HG03097 (cell line): ENCODE measurements at regions not wholly inside any gene's neighbourhood (a gene's known extent, or its start where the extent isn't known, plus 50 kb on each side); places are given as distances from the start of the nearest gene placed in this dataset.

Source experiments
- ATAC-seq: cut with Tn5 transposase; IDR thresholded peaks from one replicate; pipeline ENCODE4 v1.9.1; 2021; ENCODE audit not compliant: unreplicated experiment, low FRiP score

- no peak for ATAC-seq
These were observed 1676.4 kb upstream of the SLC39A10 start for GRCh38 chr2:193980599-193980998.

DNA sequence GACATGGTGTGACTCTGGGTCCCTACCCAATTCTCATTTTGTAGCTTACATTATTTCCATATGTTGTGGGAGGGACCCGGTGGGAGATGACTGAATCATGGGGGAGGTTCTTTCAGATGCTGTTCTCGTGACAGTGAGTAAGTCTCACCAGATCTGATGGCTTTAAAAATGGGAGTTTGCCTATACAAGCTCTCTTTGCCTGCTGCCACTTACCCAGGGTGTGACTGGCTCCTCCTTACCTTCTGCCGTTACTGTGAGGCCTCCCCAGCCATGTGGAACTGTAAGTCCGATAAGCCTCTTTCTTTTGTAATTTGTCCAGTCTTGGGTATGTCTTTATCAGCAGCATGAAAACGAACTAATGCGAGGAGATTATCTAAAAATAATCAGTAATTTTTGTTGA, 1683.2 kb upstream of the SLC39A10 start:
- ATAC-seq, result no peak

DNA sequence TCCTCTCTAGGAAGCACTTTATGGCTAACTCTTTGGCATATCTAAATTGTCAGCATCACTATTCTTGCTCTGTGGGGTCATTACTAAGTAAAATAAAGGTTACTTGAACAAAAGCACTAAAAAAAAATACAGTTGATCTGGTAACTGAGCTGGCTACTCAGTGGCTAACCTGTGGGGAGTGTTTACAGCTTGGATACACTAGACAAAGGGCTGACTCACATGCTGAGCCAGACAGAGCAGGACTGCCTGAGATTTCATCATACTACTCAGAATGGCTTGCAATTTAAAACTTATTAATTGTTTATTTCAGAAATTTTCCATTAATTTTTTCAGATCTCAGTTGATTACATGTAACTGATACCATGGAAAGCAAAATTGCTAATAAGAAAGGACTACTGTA, 1690.4 kb upstream of the SLC39A10 start:
- ATAC-seq, result no peak

DNA sequence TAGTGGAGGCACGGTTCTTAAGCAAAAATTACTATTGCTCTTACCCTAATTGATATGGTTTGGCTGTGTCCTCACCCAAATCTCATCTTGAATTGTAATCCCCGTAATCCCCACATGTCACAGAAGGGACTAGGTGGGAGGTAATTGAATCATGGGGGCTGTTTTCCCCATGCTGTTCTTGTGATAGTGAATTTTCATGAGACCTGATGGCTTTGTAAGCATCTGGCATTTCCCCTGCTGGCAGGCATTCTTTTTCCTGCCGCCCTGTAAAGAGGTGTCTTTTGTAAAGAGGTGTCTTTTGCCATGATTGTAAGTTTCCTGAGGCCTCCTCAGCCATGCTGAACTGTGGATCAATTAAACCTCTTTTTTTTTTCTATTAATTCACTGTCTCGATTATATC, 1691.8 kb upstream of the SLC39A10 start:
- no peak for ATAC-seq

- no peak for ATAC-seq
These were observed 1693.4 kb upstream of the SLC39A10 start for GRCh38 chr2:193963472-193964119.

- no peak for ATAC-seq
These were observed 1710.2 kb upstream of the SLC39A10 start for GRCh38 chr2:193946806-193947205.

DNA sequence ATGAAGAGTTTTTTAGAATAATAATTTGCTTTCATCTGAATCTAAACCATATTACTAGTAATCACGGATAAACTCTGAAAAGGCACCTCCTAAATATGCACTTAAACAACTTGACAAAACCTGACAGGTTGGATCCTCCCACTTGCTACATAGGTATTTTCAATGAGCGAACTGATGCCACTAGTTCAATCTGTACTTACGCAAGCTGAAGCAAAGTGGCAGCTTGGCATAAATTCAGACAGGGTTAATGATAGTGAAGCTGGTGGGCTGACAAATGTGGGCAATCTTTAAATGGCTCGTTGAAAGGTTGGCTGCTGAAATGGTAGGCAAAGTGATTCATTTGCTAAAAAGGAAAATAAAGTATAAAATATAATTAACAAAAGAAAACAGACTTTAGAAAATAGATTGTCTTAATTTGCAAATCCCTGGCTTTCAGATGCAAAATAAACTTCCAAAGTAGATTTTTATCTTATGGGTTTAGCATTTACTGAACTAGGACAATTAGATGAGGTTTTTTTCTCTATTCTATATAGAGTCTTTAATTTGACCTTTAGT, 1713.5 kb upstream of the SLC39A10 start:
- ATAC-seq, result no peak

GRCh38 chr2:193935114-193935513, 1721.9 kb upstream of the SLC39A10 start:
- no peak for ATAC-seq

DNA sequence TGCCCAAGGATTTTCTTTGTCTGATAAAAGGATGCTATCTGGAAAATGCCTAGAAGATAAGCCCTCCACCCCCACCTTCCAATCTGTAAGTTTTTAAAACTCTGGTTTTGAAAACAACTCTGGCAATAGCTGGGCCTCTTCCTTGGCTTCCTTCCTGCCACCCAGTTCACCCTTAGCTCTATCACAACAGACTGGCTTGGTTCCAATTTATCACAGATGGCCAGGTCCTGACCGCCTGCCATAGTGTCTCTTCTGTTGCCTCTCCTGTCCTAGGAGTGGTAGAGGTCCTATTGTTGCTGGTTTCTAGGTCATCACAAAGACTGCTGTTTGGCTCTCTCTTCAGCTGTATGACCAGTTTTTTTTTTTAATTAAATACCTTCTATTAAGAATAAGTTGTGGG, 1727.9 kb upstream of the SLC39A10 start:
- ATAC-seq, result no peak

GRCh38 chr2:193907561-193907960, 1712.8 kb upstream of the TMEFF2 start:
- ATAC-seq, result no peak

- ATAC-seq, result no peak
These were observed 1705.6 kb upstream of the TMEFF2 start for GRCh38 chr2:193900292-193900691.

GRCh38 chr2:193895226-193895625, 1700.5 kb upstream of the TMEFF2 start:
- no peak for ATAC-seq

- no peak for ATAC-seq
These were observed 1699.3 kb upstream of the TMEFF2 start for GRCh38 chr2:193894081-193894480.

DNA sequence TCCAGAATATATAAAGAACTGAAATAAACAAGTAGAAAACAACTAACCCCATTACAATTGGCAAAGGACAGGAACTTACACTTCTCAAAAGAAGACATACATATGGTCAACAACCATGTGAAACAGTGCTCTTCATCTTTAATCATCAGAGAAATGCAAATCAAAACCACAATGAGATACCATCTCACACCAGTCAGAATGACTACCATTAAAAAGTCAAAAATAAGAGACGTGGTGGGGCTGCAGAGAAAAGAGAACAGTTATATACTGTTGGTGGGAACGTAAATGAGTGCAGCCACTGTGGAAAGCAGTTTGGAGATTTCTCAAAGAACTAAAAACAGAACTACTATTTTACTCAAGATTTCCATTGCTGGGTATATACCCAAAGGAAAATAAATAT, 1696.3 kb upstream of the TMEFF2 start:
- peak; percentile 47 for ATAC-seq

DNA sequence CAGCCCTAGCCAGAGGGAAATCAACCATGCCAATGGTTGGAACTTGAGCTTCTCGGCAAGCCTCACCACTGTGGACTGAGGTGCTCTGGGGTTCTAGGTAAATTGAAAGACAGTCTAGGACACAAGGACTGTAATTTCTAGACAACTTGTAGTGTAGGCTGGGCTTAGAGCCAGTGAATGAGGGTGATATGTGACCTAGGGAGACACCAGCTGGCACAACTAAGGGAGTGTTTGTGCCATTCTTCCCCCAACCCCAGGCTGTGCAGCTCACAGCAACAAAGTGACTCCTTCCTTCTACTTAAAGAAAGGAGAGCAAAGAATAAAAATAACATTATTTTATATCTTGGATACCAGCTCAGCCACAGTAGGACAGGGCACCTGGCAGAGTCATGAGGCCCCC, 1690.7 kb upstream of the TMEFF2 start:
- ATAC-seq, result no peak

- no peak for ATAC-seq
These were observed 1689.1 kb upstream of the TMEFF2 start for GRCh38 chr2:193883820-193884219.

DNA sequence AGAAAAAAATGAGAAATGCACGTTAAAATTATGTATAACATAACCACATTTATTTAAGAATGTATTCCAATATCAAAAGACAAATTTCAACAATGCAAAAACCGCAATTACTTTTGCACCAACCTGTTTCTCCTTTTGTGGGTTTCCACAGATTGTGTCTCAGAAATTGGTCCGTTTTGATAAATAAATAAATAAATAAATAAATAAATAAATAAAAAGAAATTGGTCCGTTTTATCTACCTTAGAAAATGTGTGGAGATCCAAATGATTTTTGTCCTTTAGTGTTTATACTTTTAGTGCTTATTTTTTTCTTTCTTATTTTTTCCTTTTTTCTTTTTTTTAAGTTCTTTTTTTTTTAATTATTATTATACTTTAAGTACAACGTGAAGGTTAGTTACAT, 1682.2 kb upstream of the TMEFF2 start:
- no peak for ATAC-seq

GRCh38 chr2:193869564-193869963, 1674.8 kb upstream of the TMEFF2 start:
- ATAC-seq, result no peak

GRCh38 chr2:193868833-193869232, 1674.1 kb upstream of the TMEFF2 start:
- no peak for ATAC-seq

DNA sequence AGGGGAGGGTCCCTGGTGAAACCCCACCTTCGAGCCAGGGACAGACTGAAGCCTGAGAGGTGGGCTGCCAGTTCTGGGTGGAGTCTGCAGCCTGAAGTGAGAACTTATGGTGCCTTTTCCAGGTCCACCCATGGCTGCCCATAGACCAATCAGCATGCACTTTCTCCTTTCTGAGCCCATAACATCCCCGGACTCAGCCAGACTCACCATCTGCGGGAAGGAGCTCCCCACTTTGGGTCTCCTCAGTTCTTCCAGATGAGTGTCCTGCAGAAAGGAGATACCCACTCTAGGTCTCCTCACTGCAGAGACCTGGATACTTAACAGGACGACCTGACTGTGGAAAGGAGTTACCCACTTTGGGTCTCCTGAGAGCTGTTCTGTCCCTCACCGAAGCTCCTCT, 1673.4 kb upstream of the TMEFF2 start:
- ATAC-seq, result no peak

DNA sequence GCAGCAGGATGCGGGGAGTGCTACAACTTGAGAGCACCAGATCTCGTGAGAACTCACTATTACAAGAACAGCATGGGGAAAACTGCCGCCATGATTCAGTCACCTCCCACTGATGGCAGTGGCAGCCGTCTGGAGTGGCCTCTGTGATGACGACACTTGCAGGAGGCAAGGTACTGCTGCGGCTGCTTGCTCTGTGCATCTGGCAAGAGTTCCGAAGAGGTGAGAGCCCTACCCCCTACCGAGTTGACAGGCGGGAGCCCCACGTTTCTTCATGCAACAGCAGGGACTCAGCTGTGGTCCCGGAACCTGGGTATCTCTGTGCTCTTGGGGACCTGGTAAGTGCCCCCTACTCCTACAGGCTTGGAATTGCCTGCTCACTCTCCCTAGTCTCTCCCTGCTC, 1672.7 kb upstream of the TMEFF2 start:
- ATAC-seq, result no peak

GRCh38 chr2:193861557-193861956, 1666.8 kb upstream of the TMEFF2 start:
- no peak for ATAC-seq

DNA sequence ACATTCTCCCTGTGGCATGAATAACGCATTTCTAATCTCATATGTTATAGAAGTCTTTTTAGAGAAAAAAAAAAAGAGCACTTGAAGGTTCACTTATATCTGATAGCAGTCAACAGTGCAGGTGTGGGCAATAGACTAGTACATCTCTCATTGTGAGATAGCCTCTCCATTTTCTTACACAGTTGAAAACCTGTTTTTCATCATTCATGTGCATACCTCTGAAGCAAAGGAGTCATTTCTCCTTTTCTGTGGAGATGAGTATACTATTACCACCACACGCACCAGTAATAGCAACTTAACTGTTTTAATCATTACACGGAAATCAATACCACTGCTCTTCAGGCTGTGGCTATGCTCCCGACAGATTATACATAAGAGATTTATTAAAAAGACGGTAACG, 1653.3 kb upstream of the TMEFF2 start:
- ATAC-seq, result no peak
